GM18507 (cell line): ENCODE measurements at regions not wholly inside any gene's neighbourhood (a gene's known extent, or its start where the extent isn't known, plus 50 kb on each side); places are given as distances from the start of the nearest gene placed in this dataset.
A peak's percentile ranks its signal among the peaks of the same experiment; 100 is the strongest.

Experiments used
- DNase-seq: peaks from one replicate; pipeline ENCODE4 v3.0.0; 2011; ENCODE audit warnings: low read depth; ENCODE audit not compliant: insufficient read length; ENCODE audit errors: extremely low spot score
- FAIRE-seq: peaks from 2 replicates; lab custom pipeline; 2011; peaks lifted over from hg19 to GRCh38; lab: Jason Lieb, UNC

- DNase-seq, result no peak
- no peak for FAIRE-seq
Observed at GRCh38 chrX:14476205-14476604, 53.1 kb upstream of the GLRA2 start.

GRCh38 chrX:14449773-14450172 lies 79.6 kb upstream of the GLRA2 start:
- no peak for FAIRE-seq
- no peak for DNase-seq

- no peak for DNase-seq
- no peak for FAIRE-seq
Observed at GRCh38 chrX:14448406-14448805, 80.9 kb upstream of the GLRA2 start.

- DNase-seq (no peak), FAIRE-seq (no peak)
Observed at GRCh38 chrX:14440106-14440505, 89.2 kb upstream of the GLRA2 start.

- FAIRE-seq (no peak), DNase-seq (no peak)
Observed at GRCh38 chrX:14427614-14428013, 101.7 kb upstream of the GLRA2 start.

GRCh38 chrX:14420841-14421240 lies 108.5 kb upstream of the GLRA2 start:
- FAIRE-seq (no peak), DNase-seq (no peak)

- DNase-seq, result no peak
- no peak for FAIRE-seq
Observed at GRCh38 chrX:14412686-14413085, 116.7 kb upstream of the GLRA2 start.

- FAIRE-seq (no peak), DNase-seq (no peak)
Observed at GRCh38 chrX:14411326-14411725, 118.0 kb upstream of the GLRA2 start.

GRCh38 chrX:14409341-14409740 lies 120.0 kb upstream of the GLRA2 start:
- DNase-seq (no peak), FAIRE-seq (peak; percentile 36)

- no peak for FAIRE-seq
Observed at GRCh38 chrX:14406225-14406624, 123.1 kb upstream of the GLRA2 start.

GRCh38 chrX:14398725-14399124 lies 130.6 kb upstream of the GLRA2 start:
- DNase-seq (no peak), FAIRE-seq (no peak)

More at GRCh38 chrX:14406225-14406624, 123.1 kb upstream of the GLRA2 start:
- DNase-seq, result no peak

- no peak for DNase-seq
- no peak for FAIRE-seq
Observed at GRCh38 chrX:14389682-14390081, 139.7 kb upstream of the GLRA2 start.

GRCh38 chrX:14386981-14387380 lies 142.4 kb upstream of the GLRA2 start:
- DNase-seq (no peak), FAIRE-seq (no peak)

- DNase-seq (no peak), FAIRE-seq (no peak)
Observed at GRCh38 chrX:14380044-14380443, 149.3 kb upstream of the GLRA2 start.

- FAIRE-seq (no peak), DNase-seq (no peak)
Observed at GRCh38 chrX:14377427-14377826, 151.9 kb upstream of the GLRA2 start.

- no peak for FAIRE-seq
- DNase-seq, result no peak
Observed at GRCh38 chrX:14363728-14364127, 165.6 kb upstream of the GLRA2 start.

GRCh38 chrX:14362721-14363120 lies 166.6 kb upstream of the GLRA2 start:
- DNase-seq (no peak), FAIRE-seq (no peak)

GRCh38 chrX:14361435-14361834 lies 167.9 kb upstream of the GLRA2 start:
- FAIRE-seq, result no peak
- DNase-seq, result no peak

- DNase-seq (no peak), FAIRE-seq (no peak)
Observed at GRCh38 chrX:14359727-14360126, 169.6 kb upstream of the GLRA2 start.

GRCh38 chrX:14359316-14359715 lies 170.0 kb upstream of the GLRA2 start:
- FAIRE-seq (no peak), DNase-seq (no peak)

- FAIRE-seq (no peak), DNase-seq (no peak)
Observed at GRCh38 chrX:14357314-14357713, 172.0 kb upstream of the GLRA2 start.

- no peak for FAIRE-seq
- DNase-seq, result no peak
Observed at GRCh38 chrX:14356401-14356800, 172.9 kb upstream of the GLRA2 start.
